ENCODE measurements at regions not wholly inside any gene's neighbourhood (a gene's known extent, or its start where the extent isn't known, plus 50 kb on each side); places are given as distances from the start of the nearest gene placed in this dataset.

- no peak for DNase-seq (ENCODE audit: low spot score)
Observed at GRCh38 chr4:136400829-136401228, 1131.5 kb downstream of the PCDH18 start.

GRCh38 chr4:136395212-136395722 is 1137.0 kb downstream of the PCDH18 start:
- DNase-seq (ENCODE audit: low spot score): no peak

- DNase-seq (ENCODE audit: low spot score): no peak
Observed at GRCh38 chr4:136392576-136392975, 1139.7 kb downstream of the PCDH18 start.

GRCh38 chr4:136390824-136391223 is 1141.5 kb downstream of the PCDH18 start:
- no peak for DNase-seq (ENCODE audit: low spot score)

- no peak for DNase-seq (ENCODE audit: low spot score)
Observed at GRCh38 chr4:136383082-136383481, 1149.2 kb downstream of the PCDH18 start.

GRCh38 chr4:136371231-136371630 is 1161.1 kb downstream of the PCDH18 start:
- DNase-seq (ENCODE audit: low spot score): no peak

- DNase-seq (ENCODE audit: low spot score): no peak
Observed at GRCh38 chr4:136369073-136369472, 1163.2 kb downstream of the PCDH18 start.

GRCh38 chr4:136357556-136357955 is 1174.7 kb downstream of the PCDH18 start:
- no peak for DNase-seq (ENCODE audit: low spot score)

GRCh38 chr4:136355970-136356369 is 1176.3 kb downstream of the PCDH18 start:
- DNase-seq (ENCODE audit: low spot score): no peak

GRCh38 chr4:136343340-136343739 is 1189.0 kb downstream of the PCDH18 start:
- no peak for DNase-seq (ENCODE audit: low spot score)

GRCh38 chr4:136342666-136343065 is 1189.6 kb downstream of the PCDH18 start:
- no peak for DNase-seq (ENCODE audit: low spot score)

GRCh38 chr4:136337216-136337615 is 1195.1 kb downstream of the PCDH18 start:
- no peak for DNase-seq (ENCODE audit: low spot score)

GRCh38 chr4:136336479-136336878 is 1195.8 kb downstream of the PCDH18 start:
- no peak for DNase-seq (ENCODE audit: low spot score)

- DNase-seq (ENCODE audit: low spot score): no peak
Observed at GRCh38 chr4:136329042-136329662, 1203.1 kb downstream of the PCDH18 start.

GRCh38 chr4:136328131-136328530 is 1204.2 kb downstream of the PCDH18 start:
- no peak for DNase-seq (ENCODE audit: low spot score)

GRCh38 chr4:136320465-136320813 is 1211.9 kb downstream of the PCDH18 start:
- no peak for DNase-seq (ENCODE audit: low spot score)

GRCh38 chr4:136319789-136320464 is 1212.4 kb downstream of the PCDH18 start:
- no peak for DNase-seq (ENCODE audit: low spot score)

- DNase-seq (ENCODE audit: low spot score): no peak
Observed at GRCh38 chr4:136316961-136317360, 1215.3 kb downstream of the PCDH18 start.

- DNase-seq (ENCODE audit: low spot score): no peak
Observed at GRCh38 chr4:136314686-136315085, 1217.6 kb downstream of the PCDH18 start.

- DNase-seq (ENCODE audit: low spot score): no peak
Observed at GRCh38 chr4:136311774-136312173, 1220.5 kb downstream of the PCDH18 start.

- no peak for DNase-seq (ENCODE audit: low spot score)
Observed at GRCh38 chr4:136307765-136308164, 1224.5 kb downstream of the PCDH18 start.

GRCh38 chr4:136306361-136306760 is 1225.9 kb downstream of the PCDH18 start:
- no peak for DNase-seq (ENCODE audit: low spot score)

- no peak for DNase-seq (ENCODE audit: low spot score)
Observed at GRCh38 chr4:136302566-136302965, 1229.7 kb downstream of the PCDH18 start.

All from AG08395 (cell line).